Caco-2 (cell line): ENCODE measurements at regions not wholly inside any gene's neighbourhood (a gene's known extent, or its start where the extent isn't known, plus 50 kb on each side); places are given as distances from the start of the nearest gene placed in this dataset.

ENCODE experiments used
- BruUV-seq: library from RNA; stranded (reverse); fragments of 400-500 nt; replicated peaks from 2 replicates; lab custom pipeline; 2021; lab: Mats Ljungman, UMichigan
- CTCF ChIA-PET: fragments of 300-600 bp; sonication (Branson Sonifier 250); formaldehyde crosslinking; loops from one replicate; lab custom pipeline; 2022; ENCODE audit warnings: antibody characterized with exemption; lab: Charles Lee
- POLR2A ChIA-PET: fragments of 300-600 bp; sonication (Branson Sonifier 250); formaldehyde crosslinking; loops from one replicate; lab custom pipeline; 2022; ENCODE audit warnings: antibody characterized with exemption; lab: Charles Lee
- DNase-seq, 2 experiments: peaks; one replicate each; pipeline versions ENCODE4 v3.0.0 to v3.0.0-alpha.2; 2020 to 2022
- H3K27me3 ChIP-seq: replicated peaks from 2 replicates; pipeline ENCODE4 v1.6.0; 2011; ENCODE audit warnings: low read length; ENCODE audit not compliant: control insufficient read depth, insufficient read depth
- H3K36me3 ChIP-seq: 2 replicates; pipeline ENCODE4 v1.5.1; 2011; ENCODE audit warnings: low read length; ENCODE audit not compliant: control insufficient read depth, insufficient read depth
- H3K4me1 ChIP-seq: fragments of 250-450 bp; sonication (Bioruptor Pico); 2 replicates; pipeline ENCODE4 v1.5.1; 2020; ENCODE audit warnings: mild to moderate bottlenecking
- H3K4me3 ChIP-seq: 2 replicates; pipeline ENCODE4 v1.5.1; 2011; ENCODE audit warnings: low read depth, mild to moderate bottlenecking, control low read depth, low read length
- H3K9me3 ChIP-seq: fragments of 250-450 bp; sonication (Bioruptor Pico); 2 replicates; pipeline ENCODE4 v1.5.1; 2020; ENCODE audit warnings: mild to moderate bottlenecking, moderate library complexity
- H3K27ac Mint-ChIP-seq: one replicate; pipeline ENCODE4 v1.8.0; 2022; ENCODE audit warnings: mixed read lengths; ENCODE audit not compliant: unreplicated experiment
- H3K27me3 Mint-ChIP-seq: one replicate; pipeline ENCODE4 v1.8.0; 2022; ENCODE audit warnings: mixed read lengths; ENCODE audit not compliant: insufficient read depth, unreplicated experiment
- H3K36me3 Mint-ChIP-seq: one replicate; pipeline ENCODE4 v1.8.0; 2022; ENCODE audit warnings: mild to moderate bottlenecking, mixed read lengths; ENCODE audit not compliant: insufficient read depth, unreplicated experiment
- H3K4me1 Mint-ChIP-seq: one replicate; pipeline ENCODE4 v1.8.0; 2022; ENCODE audit warnings: low read depth, mixed read lengths; ENCODE audit not compliant: unreplicated experiment
- H3K4me3 Mint-ChIP-seq: one replicate; pipeline ENCODE4 v1.8.0; 2022; ENCODE audit warnings: mild to moderate bottlenecking, moderate library complexity, mixed read lengths; ENCODE audit not compliant: unreplicated experiment
- H3K9me3 Mint-ChIP-seq: one replicate; pipeline ENCODE4 v1.8.0; 2022; ENCODE audit warnings: mixed read lengths; ENCODE audit not compliant: unreplicated experiment
- intact Hi-C: fragments of 100-400 bp; cut with micrococcal nuclease; formaldehyde crosslinking; loops from one replicate; pipeline ENCODE4 v1.10.0; 2022; ENCODE audit not compliant: unreplicated experiment
- TF ChIP-seq, protein P1 (sequence below), 2 experiments: fragments of 200-600 bp in 1 of 2; IDR thresholded peaks; 1 replicate in 1 of 2; 2 replicates in 1 of 2; pipeline versions ENCODE4 v1.5.1 to v1.8.0; 2011 to 2022; ENCODE audit warnings: antibody characterized with exemption in 1 of 2, control low read depth in 1 of 2, inconsistent platforms in 1 of 2, low read depth in 1 of 2, low read length in 1 of 2, mild to moderate bottlenecking in 1 of 2, moderate library complexity in 1 of 2; ENCODE audit not compliant: insufficient read depth in 1 of 2, severe bottlenecking in 1 of 2, unreplicated experiment in 1 of 2

DNA sequence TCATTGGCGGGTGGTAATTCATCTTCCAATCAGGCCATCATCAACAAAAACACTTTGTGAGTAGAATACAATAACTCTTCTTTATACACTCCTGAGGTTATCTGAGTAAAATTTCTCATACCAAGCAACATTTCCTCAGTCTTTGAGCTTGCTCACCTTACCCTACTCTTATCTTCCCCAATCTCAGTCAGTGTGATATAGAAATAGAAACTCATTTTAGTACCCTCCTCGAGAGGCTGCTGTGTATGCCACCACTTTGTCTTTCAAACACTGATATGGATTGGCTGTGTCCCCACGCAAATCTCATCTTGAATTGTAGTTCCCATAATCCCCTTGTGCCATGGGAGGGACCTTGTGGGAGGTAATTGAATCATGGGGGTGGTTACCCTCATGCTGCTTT is 209.7 kb downstream of the RBM26 start:
- Mint-ChIP-seq H3K27ac (no peak overlapping the region), H3K4me3 (no peak overlapping the region)
- POLR2A ChIA-PET: no interaction called here

DNA sequence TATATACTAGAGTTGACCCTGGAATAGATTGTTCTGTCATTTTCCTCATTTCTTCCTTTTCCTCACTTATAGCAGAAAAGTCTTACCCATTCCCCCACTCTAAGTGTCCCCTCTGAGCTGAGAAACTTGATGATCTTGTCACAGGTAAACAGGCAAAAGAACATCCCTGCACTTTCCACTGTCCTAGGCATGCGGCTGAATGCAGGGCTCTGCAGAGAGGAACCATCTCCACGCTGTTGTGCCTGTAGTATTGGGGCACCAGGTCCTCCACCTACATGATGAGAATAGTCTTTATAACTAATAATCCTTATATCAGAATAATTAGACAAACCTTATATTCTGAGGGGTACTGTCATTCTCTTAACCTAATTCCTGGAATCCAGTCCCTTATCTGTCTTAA is 211.3 kb downstream of the RBM26 start:
- Histone ChIP-seq H3K27me3 (no peaks in the 10 kb centered on the region), H3K4me3 (no peak overlapping the region), H3K4me1 (no peaks in the 10 kb centered on the region), H3K9me3 (no peaks in the 10 kb centered on the region), H3K36me3 (no peaks in the 10 kb centered on the region)
- Mint-ChIP-seq H3K4me3 (no peak overlapping the region), H3K4me1 (no peaks in the 10 kb centered on the region), H3K27ac (no peak overlapping the region), H3K36me3 (no peaks in the 10 kb centered on the region), H3K27me3 (peaks cover 5% of the 10 kb centered on the region), H3K9me3 (no peaks in the 10 kb centered on the region)
- BruUV-seq: no TSS peak
- ChIA-PET POLR2A (no interaction called here), CTCF (no interaction called here)
- DNase-seq: no peak
- intact Hi-C loops: no loop called here
- TF ChIP-seq, protein P1, sequence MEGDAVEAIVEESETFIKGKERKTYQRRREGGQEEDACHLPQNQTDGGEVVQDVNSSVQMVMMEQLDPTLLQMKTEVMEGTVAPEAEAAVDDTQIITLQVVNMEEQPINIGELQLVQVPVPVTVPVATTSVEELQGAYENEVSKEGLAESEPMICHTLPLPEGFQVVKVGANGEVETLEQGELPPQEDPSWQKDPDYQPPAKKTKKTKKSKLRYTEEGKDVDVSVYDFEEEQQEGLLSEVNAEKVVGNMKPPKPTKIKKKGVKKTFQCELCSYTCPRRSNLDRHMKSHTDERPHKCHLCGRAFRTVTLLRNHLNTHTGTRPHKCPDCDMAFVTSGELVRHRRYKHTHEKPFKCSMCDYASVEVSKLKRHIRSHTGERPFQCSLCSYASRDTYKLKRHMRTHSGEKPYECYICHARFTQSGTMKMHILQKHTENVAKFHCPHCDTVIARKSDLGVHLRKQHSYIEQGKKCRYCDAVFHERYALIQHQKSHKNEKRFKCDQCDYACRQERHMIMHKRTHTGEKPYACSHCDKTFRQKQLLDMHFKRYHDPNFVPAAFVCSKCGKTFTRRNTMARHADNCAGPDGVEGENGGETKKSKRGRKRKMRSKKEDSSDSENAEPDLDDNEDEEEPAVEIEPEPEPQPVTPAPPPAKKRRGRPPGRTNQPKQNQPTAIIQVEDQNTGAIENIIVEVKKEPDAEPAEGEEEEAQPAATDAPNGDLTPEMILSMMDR (IDR thresholded peaks at IDR 0.05; ENCODE audit: insufficient read depth in 1 of 2, low read depth in 1 of 2, low read length in 1 of 2, severe bottlenecking in 1 of 2, unreplicated experiment in 1 of 2): no peak

More for the DNA sequence above, 209.7 kb downstream of the RBM26 start:
- H3K4me1 Mint-ChIP-seq: no peaks in the 10 kb centered on the region
- peaks cover 5% of the 10 kb centered on the region for H3K27me3 Mint-ChIP-seq
- no TSS peak for BruUV-seq
- CTCF ChIA-PET: no interaction called here
- TF ChIP-seq, protein P1 (IDR thresholded peaks at IDR 0.05; ENCODE audit: insufficient read depth in 1 of 2, low read depth in 1 of 2, low read length in 1 of 2, severe bottlenecking in 1 of 2, unreplicated experiment in 1 of 2): no peak
- no peaks in the 10 kb centered on the region for H3K9me3 Mint-ChIP-seq
- no peaks in the 10 kb centered on the region for H3K36me3 ChIP-seq
- no peaks in the 10 kb centered on the region for H3K9me3 ChIP-seq
- no peak overlapping the region for H3K4me3 ChIP-seq
- no peaks in the 10 kb centered on the region for H3K27me3 ChIP-seq
- H3K36me3 Mint-ChIP-seq: no peaks in the 10 kb centered on the region
- no peaks in the 10 kb centered on the region for H3K4me1 ChIP-seq
- intact Hi-C loops: no loop called here
- DNase-seq: no peak

DNA sequence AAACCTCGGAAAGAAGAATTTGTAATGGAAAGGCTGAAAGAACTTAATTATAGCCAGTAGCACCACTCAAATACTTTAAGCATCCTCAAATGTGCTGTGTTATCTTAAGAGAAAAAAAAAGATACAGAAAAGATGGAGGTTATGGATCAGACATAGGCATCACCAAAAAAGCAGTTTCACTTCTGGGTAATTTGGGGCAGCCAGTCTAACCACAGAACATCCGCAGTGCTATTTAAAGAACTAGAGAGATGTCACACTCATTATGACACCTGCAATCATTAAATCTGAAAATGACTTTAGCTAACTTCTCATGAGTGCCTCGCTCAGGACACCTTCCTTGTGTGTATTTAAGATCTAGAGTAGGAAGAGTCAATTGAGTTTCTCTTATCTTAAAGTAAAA is 211.8 kb downstream of the RBM26 start:
- Mint-ChIP-seq H3K9me3 (no peaks in the 10 kb centered on the region), H3K27ac (no peak overlapping the region), H3K36me3 (no peaks in the 10 kb centered on the region), H3K4me3 (no peak overlapping the region), H3K4me1 (no peaks in the 10 kb centered on the region), H3K27me3 (peaks cover 5% of the 10 kb centered on the region)
- ChIA-PET CTCF (no interaction called here), POLR2A (no interaction called here)
- BruUV-seq: no TSS peak
- no peaks in the 10 kb centered on the region for H3K27me3 ChIP-seq
- DNase-seq: no peak
- no peaks in the 10 kb centered on the region for H3K9me3 ChIP-seq
- TF ChIP-seq, protein P1 (IDR thresholded peaks at IDR 0.05; ENCODE audit: insufficient read depth in 1 of 2, low read depth in 1 of 2, low read length in 1 of 2, severe bottlenecking in 1 of 2, unreplicated experiment in 1 of 2): no peak
- no peaks in the 10 kb centered on the region for H3K4me1 ChIP-seq
- H3K4me3 ChIP-seq: no peak overlapping the region
- intact Hi-C loops: no loop called here
- H3K36me3 ChIP-seq: no peaks in the 10 kb centered on the region
